ENCODE measurements at regions not wholly inside any gene's neighbourhood (a gene's known extent, or its start where the extent isn't known, plus 50 kb on each side); places are given as distances from the start of the nearest gene placed in this dataset.
A peak's percentile ranks its signal among the peaks of the same experiment; 100 is the strongest.

DNA sequence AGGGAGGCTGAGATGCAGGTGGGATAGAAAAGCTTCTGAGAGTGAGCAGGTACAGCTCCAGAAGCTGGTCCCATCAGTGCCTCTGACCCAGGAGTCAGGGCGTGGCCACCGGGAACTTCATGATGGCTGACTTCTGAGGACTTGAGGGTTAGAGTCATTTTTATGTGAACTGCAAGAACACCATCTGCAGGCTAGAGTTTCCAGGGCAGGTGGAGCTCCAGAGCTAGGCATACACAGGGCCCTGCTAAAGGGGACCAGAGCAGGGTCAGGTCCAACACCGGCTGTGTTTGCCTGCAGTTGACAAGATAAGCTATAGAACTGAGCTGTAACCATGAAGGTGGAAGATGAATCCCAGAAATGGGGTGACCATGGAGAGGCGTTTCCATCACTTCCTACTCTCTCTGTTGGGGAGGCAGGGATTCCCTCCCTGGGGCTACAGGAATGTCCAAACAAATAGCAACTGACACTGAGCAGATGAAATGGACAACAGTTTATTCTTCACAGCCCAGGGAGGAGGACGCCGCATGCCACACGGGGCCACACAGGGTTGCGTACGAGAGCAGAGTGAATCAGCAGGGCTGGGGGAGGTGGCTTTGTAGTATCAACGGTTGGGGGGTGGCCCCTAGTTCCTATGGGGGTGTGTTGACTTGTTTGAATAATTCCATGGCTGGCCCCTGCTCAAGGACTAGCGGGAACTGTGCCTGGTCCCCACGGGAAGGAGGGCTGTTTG is 77.6 kb upstream of the ZNF516 start:
- peak; percentile 8 for DNase-seq (ENCODE audit: low read depth)

DNA sequence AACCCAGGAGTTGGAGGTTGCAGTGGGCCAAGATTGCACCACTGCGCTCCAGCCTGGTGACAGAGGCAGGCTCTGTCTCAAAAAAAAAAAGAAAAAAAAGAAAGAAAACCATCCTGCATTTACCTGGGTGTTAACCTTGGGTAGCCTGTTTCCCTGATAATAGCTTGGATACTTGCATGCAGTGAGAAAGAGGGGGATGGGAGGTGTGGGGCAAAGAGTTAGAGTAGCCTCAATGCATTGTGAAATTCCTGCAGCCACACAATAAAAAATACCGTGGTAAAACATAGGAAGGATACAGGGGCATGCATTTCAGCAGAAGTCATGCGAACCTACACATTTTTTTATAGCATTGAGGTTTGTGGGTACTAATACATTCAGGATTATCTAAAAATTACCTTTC is 76.6 kb upstream of the ZNF516 start:
- DNase-seq (ENCODE audit: low read depth), result no peak

DNA sequence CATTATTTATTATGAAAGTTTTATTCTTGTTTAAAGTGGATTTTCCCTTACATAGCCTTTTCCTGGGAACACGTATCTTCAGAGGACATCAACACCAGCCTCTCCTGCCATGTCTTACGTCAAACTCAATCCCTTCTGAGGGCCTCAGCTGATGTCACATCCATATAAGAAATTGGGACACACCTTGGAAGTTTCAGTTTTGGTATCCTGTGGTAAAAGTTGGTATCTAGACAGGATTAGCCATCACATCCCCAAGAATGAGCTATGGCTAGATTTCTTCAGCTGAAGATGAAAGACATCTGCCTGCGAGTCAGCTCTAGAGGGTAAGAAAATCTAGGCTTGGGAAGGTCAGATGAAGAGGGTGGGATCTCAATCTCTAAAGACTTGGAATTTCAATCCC is 75.8 kb upstream of the ZNF516 start:
- DNase-seq (ENCODE audit: low read depth), result no peak

DNA sequence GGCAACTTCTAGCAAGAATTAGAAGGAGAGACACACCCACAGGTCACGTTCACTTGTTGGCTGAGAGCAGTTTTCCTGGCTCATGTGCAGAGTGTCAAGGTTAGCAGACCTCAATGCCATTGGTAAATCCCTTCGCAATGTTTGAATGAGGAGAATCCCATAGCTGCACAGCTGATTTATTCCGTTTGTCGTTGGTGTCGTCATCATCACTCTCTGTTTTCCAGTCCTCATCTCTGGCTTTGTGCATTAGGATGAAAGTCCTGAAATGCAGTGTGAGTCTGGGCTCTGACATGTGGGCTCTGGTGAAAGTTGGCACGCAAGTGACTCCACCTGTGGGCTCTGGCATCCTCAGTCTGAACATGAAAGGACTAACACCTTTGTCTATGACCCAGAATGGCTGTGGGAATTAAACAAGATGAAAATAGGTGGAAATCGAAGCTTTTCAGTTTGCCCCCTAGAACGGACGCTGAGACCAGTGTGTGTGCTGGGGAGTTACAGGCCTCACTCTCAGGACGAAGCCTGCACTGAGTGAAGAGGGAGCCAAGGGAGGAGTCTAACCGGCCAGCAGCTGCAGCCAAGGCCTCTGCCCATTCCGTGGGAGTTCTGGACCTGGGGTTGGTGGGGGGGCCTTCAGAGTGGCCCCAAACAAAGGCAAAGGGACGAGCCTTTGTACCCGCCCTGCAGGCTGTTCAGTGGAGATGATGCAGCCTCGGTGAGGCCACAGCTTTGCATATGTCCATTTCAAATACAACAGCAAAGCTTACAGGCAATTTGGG is 74.8 kb upstream of the ZNF516 start:
- DNase-seq (ENCODE audit: low read depth), result no peak

DNA sequence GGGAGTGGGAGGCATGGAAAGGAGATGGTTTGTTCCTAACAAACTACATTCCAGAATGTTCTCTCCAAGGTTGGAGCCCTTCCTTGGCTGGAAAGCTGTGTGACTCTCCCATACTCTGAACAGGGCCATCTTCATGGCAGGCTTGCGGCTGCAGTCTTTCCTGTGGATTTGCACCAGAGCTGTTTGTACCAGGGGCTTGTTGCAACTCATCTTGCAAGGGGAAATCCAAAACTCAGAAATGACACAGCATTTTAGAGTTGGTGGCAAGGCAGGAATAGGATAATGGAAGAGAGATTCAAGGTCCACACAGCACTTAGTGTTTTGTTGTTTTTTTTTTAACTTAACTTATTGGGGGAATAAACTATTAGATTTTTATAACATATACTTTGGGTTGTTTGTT is 73.7 kb upstream of the ZNF516 start:
- no peak for DNase-seq (ENCODE audit: low read depth)

DNA sequence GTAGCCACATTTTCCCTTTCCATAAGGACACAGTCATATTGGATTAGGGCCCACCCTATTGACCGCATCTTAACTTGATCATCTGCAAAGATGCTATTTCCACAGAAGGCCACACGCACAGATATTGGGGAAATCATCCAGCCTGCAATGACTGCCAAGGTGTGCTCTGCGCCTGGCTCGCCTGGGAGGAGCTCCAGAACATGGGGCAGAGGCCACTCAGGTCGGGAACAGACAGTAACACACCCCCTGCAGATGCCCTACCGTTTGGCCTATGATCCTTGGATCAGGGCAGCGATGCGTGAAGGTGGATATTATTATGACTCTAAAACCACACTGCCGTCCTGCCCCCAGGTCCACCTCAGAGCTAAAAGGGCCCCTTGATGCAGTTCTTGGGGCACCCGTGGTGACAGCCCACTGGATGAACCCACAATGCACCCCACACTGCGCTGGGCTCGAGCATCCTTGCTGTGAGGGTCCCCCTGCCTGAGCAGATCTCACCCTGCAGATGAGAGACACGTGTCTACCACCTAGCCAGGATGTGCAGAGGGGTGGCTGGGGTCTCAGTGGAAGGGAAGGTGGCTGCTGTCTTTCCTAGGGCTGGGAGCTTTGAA is 72.9 kb upstream of the ZNF516 start:
- DNase-seq (ENCODE audit: low read depth), result no peak

DNA sequence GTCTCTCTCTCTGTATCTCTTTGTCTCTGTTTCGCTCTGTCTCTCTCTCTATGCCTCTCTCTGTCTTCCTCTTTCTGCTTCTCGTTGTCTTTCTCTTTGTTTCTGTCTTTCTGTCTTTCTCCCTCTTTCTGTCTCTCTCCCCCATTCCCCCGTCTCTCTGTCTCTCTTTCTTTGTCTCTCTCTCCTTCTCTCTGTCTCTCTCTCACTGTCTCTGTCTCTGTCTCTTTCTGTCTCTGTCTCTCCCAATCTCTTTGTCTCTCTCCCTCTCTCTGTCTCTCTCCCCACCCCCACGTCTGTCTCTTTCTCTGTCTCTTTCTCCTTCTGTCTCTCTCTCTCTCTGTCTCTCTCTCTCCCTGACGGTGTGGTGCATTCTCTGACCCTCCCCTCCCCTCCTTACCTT is 71.9 kb upstream of the ZNF516 start:
- no peak for DNase-seq (ENCODE audit: low read depth)

DNA sequence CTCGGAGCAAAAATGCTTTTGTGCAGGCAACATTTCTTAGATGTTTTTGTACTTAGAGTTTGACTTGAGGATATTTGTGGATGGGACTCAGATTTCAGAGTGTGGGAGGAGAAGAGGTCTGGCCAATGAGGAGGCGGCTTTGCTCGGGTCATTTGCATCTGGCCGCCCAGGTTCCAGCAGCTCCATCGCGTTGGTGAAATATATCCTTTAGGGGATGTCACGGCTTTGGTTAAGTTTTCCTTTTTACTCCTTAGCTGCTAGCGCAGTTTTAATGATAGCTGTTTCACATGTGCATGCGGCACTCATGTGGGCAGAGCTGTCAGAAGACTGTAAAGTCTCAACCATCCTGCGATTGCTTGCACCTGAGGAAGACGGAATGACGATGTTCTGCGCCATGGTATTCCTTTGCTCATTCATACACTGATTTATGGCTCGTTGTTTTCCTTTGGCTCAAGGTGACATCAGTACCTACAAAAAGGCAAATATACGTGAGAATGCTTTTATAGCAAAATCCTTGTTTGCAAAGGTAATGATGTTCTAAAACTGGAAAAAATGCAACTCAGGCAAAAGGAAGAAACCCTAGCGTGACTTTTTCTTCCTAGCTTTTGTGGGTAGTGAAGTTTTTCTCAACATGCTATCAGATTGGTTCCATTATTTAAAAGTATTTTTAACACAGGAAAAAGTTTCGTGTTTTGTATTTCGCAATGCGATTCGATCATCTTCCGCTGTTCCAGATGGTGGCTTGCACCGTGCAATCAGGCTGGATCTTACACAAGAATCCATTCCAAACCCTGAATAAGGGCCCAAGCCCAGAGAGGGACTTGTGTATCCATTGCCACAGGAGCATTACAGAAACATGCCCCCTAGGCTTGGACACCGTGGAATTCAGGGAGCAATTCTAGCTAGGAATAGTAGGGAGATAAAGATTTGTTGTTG is 70.5 kb upstream of the ZNF516 start:
- peak; percentile 93 for DNase-seq (ENCODE audit: low read depth)

DNA sequence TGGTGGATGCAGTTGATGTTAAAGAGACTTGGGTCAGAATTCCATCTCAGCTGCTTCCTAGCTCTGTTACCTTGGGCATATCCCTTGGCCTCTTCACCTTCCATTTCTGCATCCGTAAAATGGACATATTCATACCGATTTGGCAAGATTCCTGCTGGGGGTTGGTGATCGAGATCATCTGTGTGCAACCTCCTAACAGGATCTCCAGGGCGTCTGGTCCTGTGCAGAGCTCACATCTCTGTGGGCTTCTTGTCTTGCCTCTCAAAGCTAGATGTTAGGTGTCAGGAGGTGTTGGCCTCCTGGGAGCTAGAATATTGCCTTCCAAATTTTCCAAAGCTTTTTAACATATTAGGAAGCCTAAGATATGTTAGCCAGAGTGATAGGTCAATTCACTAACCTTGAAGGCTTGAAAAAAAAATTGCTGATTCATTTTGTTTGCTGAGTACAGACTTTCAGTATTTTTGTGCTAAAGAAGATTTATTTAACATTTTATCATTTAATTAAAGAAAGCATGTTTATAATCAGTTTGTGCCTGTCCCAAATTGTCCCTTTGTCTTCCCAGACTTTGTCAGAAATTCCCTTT is 69.7 kb upstream of the ZNF516 start:
- no peak for DNase-seq (ENCODE audit: low read depth)

DNA sequence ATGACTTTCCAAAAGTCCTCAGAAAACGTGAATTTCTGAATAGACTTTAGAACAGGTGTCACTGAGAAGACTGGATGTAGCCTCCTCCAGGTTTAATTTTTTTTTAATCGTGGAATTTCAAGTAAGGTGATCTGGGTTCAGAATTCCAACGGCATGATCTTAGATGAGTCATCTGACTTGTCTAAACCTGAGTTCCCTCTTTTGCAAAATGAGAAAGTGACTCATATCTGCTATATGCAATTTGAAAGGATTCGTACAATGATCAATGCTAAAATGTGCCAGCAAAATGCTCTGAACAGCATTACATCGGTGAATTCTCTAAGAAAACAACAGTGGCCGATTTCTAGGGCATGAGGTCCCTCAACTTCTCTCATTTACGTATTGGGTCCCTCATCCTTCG is 69.1 kb upstream of the ZNF516 start:
- peak; percentile 94 for DNase-seq (ENCODE audit: low read depth)

DNA sequence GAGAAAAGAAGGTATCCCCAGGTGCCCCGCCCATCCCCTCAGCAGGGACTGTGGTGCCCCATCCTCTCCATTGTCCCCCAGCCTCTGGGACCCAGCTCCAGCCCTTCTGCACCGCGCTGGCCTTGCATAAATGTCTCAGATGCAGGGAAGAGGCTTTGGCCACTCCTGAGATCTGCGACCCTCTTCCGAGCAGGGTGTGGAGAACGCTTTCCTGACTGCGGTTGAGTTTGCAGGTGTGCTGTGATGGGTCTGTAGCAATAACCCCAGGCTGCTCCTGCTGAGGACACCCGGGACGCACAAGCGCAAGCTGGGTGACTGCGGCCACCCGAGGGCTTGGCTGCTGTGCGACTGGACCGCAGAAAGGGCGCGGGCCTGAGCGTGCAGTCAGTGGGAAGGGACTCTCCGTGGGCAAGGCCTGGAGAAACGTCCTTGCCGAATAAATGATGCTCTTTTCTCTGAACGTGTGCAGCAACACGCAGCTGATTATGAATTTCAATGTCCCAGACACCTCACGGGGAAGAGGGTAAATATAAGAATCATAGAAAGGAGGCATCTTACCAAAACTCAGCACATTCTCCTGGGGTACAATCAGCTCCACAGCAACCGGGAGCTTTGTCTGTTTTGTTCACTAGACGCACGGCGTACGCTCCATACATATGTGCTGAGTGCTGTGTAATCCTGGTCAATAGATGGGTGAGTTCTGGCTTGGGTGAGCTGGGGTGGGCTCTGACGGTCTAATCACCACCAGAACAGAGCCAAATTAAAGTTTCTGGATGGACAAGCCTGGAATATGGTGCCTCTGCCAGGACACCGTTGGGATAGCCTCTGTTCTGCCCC is 67.5 kb upstream of the ZNF516 start:
- no peak for DNase-seq (ENCODE audit: low read depth)

DNA sequence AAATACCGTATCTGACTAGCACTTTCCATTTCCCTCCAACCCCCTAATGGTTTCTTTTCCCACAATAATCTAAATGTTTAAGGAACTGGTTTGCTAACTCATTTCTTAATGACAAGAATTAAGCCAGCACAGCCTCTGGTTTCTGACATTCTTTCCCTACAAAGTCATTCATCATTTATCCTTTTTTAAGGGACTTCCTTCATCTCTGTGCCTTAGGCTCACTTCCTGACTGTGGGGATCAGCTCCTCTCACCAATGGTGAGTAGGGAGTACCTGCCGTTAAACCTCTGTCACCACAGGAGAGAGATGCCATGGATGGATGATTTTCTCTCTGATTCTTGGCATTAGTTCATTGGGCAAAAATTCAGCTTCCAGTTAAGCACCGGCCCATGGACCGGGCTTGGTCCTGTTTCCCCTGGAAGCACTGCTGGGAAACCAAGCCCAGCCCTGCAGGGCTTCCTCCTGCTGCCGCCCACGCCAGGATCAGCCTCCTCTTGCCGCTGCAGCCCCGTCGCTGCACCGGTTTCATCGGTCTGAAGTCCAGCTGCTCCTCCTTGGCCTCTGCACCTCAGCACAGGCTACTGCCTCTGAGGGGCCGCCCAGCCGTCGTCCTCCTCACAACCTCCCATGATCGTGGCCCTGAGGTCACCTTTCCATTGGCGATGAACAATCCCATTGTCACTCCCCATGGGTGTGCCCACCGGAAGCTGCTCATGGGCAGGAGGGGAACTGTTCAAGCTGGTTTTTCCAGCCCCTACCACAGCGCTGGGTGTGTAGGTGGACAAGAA is 64.0 kb upstream of the ZNF516 start:
- DNase-seq (ENCODE audit: low read depth), result peak; percentile 79

DNA sequence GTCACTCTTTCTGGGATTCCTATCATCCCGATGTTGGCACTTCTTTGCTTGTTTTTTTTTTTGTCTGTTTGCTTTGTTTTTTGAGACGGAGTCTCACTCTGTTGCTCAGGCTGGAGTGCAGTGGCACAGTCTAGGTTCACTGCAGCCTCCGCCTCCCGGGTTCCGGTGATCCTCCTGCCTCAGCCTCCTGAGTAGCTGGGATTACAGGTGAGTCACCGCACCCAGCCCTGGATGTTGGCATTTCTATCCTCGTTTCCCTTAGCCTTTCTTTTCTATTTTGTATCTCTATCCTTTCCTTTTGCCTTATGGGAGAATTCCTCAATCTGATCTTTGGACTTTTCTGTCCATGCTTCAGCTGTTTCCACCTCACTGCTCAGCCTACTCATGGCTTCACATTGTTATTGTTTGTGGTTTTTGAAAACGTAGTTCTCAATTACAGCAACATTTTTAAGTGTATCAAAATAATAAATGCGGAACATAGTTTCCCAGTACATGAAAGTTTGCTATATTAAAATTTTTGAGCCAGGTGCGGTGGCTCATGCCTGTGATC is 62.1 kb upstream of the ZNF516 start:
- DNase-seq (ENCODE audit: low read depth), result peak; percentile 89

DNA sequence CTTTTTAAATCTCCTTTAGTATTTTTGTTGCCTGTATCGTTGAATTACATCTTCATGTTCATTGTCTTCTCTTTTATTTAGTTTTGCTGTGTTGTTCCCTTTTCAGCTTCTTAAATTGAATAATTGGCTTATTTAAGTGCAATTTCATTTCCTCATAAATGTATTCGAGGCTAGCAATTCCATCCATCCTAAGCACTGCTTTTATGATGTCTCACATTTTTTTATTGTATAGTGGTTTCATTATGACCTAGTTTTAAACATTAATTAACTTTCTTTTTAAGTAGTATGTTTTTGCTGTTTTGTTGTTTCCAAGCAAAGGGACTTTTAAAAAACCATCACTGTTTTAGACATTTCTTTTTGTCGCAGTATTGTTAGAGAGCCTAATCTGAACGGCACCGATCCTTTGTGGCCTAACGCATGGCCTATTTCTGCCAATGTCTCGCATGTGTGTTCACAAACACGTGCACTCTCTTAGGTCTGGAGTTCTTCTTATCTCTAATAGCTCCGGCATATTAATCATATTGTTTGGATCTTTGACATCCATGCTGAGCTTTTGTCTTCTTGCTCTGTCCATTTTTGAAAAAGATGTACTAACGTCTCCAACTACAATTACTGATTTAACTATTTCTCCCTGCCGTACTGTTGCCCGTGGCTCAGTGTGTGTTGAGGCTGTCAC is 59.6 kb upstream of the ZNF516 start:
- no peak for DNase-seq (ENCODE audit: low read depth)

DNA sequence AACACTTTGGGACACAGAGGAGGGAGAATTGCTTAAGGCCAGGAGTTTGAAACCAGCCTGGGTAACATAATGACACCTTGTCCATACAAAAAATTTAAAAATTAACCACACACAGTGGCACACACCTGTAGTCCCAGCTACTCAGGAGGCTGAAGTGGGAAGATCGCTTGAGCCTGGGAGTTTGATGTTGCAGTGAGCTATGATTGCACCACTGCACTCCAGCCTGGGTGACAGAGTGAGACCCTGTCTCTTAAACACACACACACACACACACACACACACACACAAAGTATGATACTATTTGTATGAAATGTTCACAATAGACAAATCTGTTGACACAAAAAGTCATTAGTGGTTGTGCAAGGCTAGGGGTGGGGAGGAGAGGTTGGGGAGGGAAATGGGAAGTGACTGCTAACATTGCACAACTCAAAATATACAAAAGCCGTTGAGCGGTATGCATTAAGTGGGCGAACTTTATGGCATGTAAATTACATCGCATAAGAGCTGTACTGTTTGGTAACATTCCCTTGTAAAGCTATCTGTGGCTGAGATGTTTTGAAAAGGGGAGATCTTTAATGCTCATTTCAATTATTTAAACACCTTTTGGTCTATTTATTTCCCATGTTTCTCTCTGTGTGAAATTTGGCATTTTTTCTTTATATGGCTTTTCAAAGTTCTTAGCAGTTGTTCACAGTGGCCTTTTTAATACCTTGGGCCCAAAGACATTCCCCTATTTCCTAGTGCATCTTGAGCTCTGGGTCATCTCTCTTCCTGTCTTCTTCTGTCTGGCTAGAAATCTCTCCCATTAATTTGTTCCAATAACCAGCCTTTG is 58.9 kb upstream of the ZNF516 start:
- peak; percentile 36 for DNase-seq (ENCODE audit: low read depth)

DNA sequence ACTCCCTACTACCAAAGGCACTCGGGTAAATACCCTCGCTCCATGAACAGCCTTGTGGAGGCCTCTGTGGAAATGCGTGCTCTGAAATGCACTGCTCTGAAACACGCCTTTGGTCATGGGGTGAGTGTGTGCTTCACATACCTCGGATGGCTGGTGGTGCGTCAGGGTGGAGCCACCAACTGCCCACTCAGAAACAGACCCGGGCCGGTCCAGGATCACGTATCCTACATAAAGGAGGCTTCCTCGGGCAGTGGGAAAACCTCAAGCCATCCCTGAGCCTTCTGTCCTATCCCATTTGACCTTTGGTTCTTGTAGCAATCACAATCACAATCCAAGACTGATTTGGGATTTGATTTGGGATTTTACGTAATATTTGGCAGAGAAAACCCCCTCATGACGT is 53.5 kb upstream of the ZNF516 start:
- no peak for DNase-seq (ENCODE audit: low read depth)

DNA sequence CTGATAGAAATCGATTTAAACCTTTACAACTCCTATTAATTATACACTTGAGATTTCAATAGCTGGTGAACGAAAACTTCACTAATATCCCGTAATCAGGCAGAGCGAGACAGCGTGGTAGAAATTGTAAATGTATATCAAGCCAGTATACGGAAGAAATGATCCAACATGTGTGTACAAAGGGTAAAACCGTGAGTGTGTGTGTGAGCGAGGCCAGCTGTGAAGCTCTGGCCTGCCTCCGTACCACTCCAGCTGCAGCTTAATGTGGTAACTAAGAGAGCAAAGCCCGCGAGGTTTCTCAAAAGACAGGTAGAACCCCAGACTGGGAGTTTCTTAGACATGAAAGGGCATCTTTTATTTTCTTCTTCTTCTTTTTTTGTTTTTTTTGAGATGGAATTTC is 52.3 kb upstream of the ZNF516 start:
- no peak for DNase-seq (ENCODE audit: low read depth)

DNA sequence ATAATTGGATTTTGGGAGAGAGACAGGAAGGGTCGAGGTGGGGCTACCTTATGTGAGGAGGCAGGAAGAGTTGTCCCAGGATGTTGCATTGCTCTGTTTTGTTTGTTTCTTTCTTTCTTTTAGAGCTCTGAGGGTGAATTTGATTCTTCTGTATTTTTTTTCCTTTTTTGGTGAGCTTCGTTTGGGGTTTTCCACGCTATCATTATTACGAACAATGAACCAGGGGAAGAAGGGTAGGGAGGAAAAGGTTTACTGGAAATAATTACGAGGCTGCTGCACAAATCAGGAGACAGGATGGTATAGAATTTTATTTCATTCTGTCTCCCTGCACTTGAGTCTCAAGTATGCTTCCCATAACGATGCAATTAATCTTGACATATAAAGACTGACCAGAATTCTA is 51.4 kb upstream of the ZNF516 start:
- DNase-seq (ENCODE audit: low read depth), result no peak
